ENCODE measurements at regions not wholly inside any gene's neighbourhood (a gene's known extent, or its start where the extent isn't known, plus 50 kb on each side); places are given as distances from the start of the nearest gene placed in this dataset.

GRCh38 chr2:150586858-150587257, 99.4 kb upstream of the RND3 start:
- TF ChIP-seq CTCF (IDR thresholded peaks at IDR 0.05 in 2 of 3, conservative IDR thresholded peaks at IDR 0.05 in 1 of 3; ENCODE audit: borderline replicate concordance in 1 of 3, insufficient read depth in 1 of 3, low read depth in 2 of 3, low read length in 2 of 3) = no peak
- TF ChIP-seq TCF7L2 (IDR thresholded peaks at IDR 0.05; ENCODE audit: borderline replicate concordance, extremely low read depth, insufficient read depth, insufficient read length) = no peak
- no peak for TF ChIP-seq POLR2AphosphoS5 (IDR thresholded peaks at IDR 0.05; ENCODE audit: low read depth, low read length)
- no peak for TF ChIP-seq EZH2phosphoT487 (IDR thresholded peaks at IDR 0.05; ENCODE audit: borderline replicate concordance)
- no peak for TF ChIP-seq REST (IDR thresholded peaks at IDR 0.05; ENCODE audit: low read depth)
- no peak for TF ChIP-seq EZH2 (IDR thresholded peaks at IDR 0.05)
